SK-N-SH (cell line): ENCODE measurements at regions not wholly inside any gene's neighbourhood (a gene's known extent, or its start where the extent isn't known, plus 50 kb on each side); places are given as distances from the start of the nearest gene placed in this dataset.

Experiments used
- EP300 ChIP-seq, 2 experiments: IDR thresholded peaks; 2 replicates each; pipeline versions ENCODE4 v1.4.0 to v1.6.1; 2012; ENCODE audit warnings: borderline replicate concordance in 1 of 2, low read depth in 1 of 2, low read length in 1 of 2
- POLR2AphosphoS5 ChIP-seq: IDR thresholded peaks from 2 replicates; pipeline ENCODE4 v1.6.1; 2012; ENCODE audit warnings: low read depth, low read length
- TCF12 ChIP-seq: IDR thresholded peaks from 2 replicates; pipeline ENCODE4 v1.4.0; 2012
- YY1 ChIP-seq: IDR thresholded peaks from 2 replicates; pipeline ENCODE4 v1.4.0; 2012; ENCODE audit warnings: low read depth, mild to moderate bottlenecking
- TF ChIP-seq, protein P1 (sequence below): fragments of 150-350 bp; IDR thresholded peaks from 2 replicates; pipeline ENCODE4 v1.6.1; 2017; ENCODE audit warnings: antibody characterized with exemption, low read length, low read depth, borderline replicate concordance
- TF ChIP-seq, protein P2 (sequence below): fragments of 200-600 bp; sonication (generic); IDR thresholded peaks from 2 replicates; pipeline ENCODE4 v1.6.1; 2017; ENCODE audit warnings: antibody characterized with exemption, mild to moderate bottlenecking, moderate library complexity

DNA sequence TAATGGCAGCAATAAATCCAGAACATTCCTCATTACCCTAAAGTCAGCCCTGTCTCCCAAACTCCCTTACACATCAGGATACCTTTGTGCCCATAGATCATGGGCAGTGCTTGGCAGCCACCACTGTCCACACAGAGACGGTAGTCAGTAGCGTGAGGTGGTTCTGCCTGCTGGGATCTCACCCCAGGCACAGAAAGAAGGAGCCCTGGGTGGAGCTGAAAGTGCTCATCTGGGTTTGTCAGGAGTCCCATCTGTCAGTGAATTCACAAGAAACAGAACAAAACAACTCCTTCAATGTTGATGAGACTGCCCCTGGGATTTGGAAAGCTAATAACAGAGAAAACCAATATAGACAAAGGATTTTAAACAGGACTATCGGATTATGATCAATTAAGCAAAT is 90.2 kb upstream of the PRSS58 start:
- TF ChIP-seq POLR2AphosphoS5, result no peak
- no peak for TF ChIP-seq EP300 (IDR thresholded peaks at IDR 0.05; ENCODE audit: borderline replicate concordance in 1 of 2, low read depth in 1 of 2, low read length in 1 of 2)
- TF ChIP-seq, protein P1, sequence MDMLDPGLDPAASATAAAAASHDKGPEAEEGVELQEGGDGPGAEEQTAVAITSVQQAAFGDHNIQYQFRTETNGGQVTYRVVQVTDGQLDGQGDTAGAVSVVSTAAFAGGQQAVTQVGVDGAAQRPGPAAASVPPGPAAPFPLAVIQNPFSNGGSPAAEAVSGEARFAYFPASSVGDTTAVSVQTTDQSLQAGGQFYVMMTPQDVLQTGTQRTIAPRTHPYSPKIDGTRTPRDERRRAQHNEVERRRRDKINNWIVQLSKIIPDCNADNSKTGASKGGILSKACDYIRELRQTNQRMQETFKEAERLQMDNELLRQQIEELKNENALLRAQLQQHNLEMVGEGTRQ, result no peak
- TF ChIP-seq, protein P2, sequence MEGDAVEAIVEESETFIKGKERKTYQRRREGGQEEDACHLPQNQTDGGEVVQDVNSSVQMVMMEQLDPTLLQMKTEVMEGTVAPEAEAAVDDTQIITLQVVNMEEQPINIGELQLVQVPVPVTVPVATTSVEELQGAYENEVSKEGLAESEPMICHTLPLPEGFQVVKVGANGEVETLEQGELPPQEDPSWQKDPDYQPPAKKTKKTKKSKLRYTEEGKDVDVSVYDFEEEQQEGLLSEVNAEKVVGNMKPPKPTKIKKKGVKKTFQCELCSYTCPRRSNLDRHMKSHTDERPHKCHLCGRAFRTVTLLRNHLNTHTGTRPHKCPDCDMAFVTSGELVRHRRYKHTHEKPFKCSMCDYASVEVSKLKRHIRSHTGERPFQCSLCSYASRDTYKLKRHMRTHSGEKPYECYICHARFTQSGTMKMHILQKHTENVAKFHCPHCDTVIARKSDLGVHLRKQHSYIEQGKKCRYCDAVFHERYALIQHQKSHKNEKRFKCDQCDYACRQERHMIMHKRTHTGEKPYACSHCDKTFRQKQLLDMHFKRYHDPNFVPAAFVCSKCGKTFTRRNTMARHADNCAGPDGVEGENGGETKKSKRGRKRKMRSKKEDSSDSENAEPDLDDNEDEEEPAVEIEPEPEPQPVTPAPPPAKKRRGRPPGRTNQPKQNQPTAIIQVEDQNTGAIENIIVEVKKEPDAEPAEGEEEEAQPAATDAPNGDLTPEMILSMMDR, result no peak
- TF ChIP-seq YY1, result no peak
- TF ChIP-seq TCF12, result no peak
